ENCODE measurements at regions not wholly inside any gene's neighbourhood (a gene's known extent, or its start where the extent isn't known, plus 50 kb on each side); places are given as distances from the start of the nearest gene placed in this dataset.

GRCh38 chr4:127036296-127036695, 596.5 kb upstream of the INTU start:
- Histone ChIP-seq H3K36me3 (ENCODE audit: insufficient read depth, low read length) (no peaks in the 10 kb centered on the region), H3K4me3 (ENCODE audit: low read length) (no peak overlapping the region), H3K4me1 (ENCODE audit: insufficient read depth, low read length) (no peaks in the 10 kb centered on the region), H3K27ac (ENCODE audit: low read depth, low read length) (no peak overlapping the region), H3K27me3 (ENCODE audit: insufficient read depth, low read length, poor library complexity, severe bottlenecking) (no peaks in the 10 kb centered on the region), H3K9me3 (ENCODE audit: low read length) (no peaks in the 10 kb centered on the region)
- no peak overlapping the region for H3K4me3 Mint-ChIP-seq
- H3K27me3 Mint-ChIP-seq, result peaks cover 0 to 2% of the 10 kb centered on the region in 2 donors
- no peak overlapping the region for H3K27ac Mint-ChIP-seq
- ChIA-PET POLR2A (no interaction called here), CTCF (no interaction called here)
- peaks cover 3 to 19% (median 10%) of the 10 kb centered on the region in 5 donors for H3K9me3 Mint-ChIP-seq
- H3K4me1 Mint-ChIP-seq, result no peaks in the 10 kb centered on the region
- DNase-seq, result no peak
- no peaks in the 10 kb centered on the region for H3K36me3 Mint-ChIP-seq

DNA sequence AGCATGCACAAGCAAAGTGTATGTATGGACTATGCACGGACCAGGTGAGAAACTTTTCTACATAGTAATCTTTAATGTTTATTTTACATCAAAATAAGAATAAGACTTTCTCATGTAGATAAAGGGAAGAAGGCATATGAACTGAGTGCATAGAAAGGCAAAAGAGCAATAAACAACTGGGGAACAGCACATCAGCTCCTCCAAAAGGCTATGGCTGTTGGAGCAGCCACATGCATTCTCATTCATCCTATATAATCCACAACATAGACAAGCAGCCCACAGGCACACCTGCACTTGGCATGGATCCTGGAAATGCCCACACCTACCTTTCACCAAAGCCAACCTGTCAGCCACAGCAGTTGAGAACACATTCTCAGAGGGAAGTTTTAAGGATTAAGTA, 586.9 kb upstream of the INTU start:
- no peaks in the 10 kb centered on the region for H3K27me3 ChIP-seq (ENCODE audit: insufficient read depth, low read length, poor library complexity, severe bottlenecking)
- no peaks in the 10 kb centered on the region for H3K4me1 ChIP-seq (ENCODE audit: insufficient read depth, low read length)
- no peaks in the 10 kb centered on the region for H3K9me3 ChIP-seq (ENCODE audit: low read length)
- CTCF ChIA-PET, result no interaction called here
- Mint-ChIP-seq H3K27ac (no peak overlapping the region), H3K9me3 (peaks cover 1 to 12% (median 2%) of the 10 kb centered on the region in 5 donors), H3K4me1 (no peaks in the 10 kb centered on the region), H3K27me3 (no peaks in the 10 kb centered on the region), H3K36me3 (no peaks in the 10 kb centered on the region), H3K4me3 (no peak overlapping the region)
- DNase-seq, result no peak
- H3K36me3 ChIP-seq (ENCODE audit: insufficient read depth, low read length), result no peaks in the 10 kb centered on the region
- no peak overlapping the region for H3K27ac ChIP-seq (ENCODE audit: low read depth, low read length)
- H3K4me3 ChIP-seq (ENCODE audit: low read length), result no peak overlapping the region
- POLR2A ChIA-PET, result no interaction called here

DNA sequence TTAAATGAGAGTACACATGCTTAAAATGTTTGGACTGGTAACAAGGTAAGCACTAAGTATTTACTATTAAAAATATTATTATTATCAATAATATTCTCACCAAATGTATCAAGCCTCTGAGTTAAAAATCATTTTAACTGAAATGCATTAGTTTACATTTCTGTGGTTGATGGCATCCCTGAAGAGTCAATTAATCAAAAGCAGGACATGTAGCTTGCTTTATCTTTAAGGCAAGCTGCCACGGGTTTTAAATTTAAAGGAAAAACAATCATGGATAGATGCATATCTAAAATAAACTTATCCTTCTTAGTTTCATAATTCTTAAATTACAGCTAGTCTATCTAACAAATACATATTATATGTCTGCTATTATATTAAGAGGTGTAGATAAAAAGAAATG, 584.8 kb upstream of the INTU start:
- H3K9me3 Mint-ChIP-seq, result peaks cover 0 to 12% (median 2%) of the 10 kb centered on the region in 5 donors
- Histone ChIP-seq H3K4me3 (ENCODE audit: low read length) (no peak overlapping the region), H3K27me3 (ENCODE audit: insufficient read depth, low read length, poor library complexity, severe bottlenecking) (no peaks in the 10 kb centered on the region), H3K27ac (ENCODE audit: low read depth, low read length) (no peak overlapping the region), H3K4me1 (ENCODE audit: insufficient read depth, low read length) (no peaks in the 10 kb centered on the region), H3K9me3 (ENCODE audit: low read length) (no peaks in the 10 kb centered on the region), H3K36me3 (ENCODE audit: insufficient read depth, low read length) (no peaks in the 10 kb centered on the region)
- ChIA-PET CTCF (no interaction called here), POLR2A (no interaction called here)
- H3K27me3 Mint-ChIP-seq, result no peaks in the 10 kb centered on the region
- no peak overlapping the region for H3K27ac Mint-ChIP-seq
- no peaks in the 10 kb centered on the region for H3K4me1 Mint-ChIP-seq
- no peak for DNase-seq
- H3K4me3 Mint-ChIP-seq, result no peak overlapping the region
- H3K36me3 Mint-ChIP-seq, result no peaks in the 10 kb centered on the region

- no peak for DNase-seq
- Histone ChIP-seq H3K9me3 (ENCODE audit: low read length) (no peaks in the 10 kb centered on the region), H3K27me3 (ENCODE audit: insufficient read depth, low read length, poor library complexity, severe bottlenecking) (no peaks in the 10 kb centered on the region), H3K4me1 (ENCODE audit: insufficient read depth, low read length) (no peaks in the 10 kb centered on the region), H3K4me3 (ENCODE audit: low read length) (no peak overlapping the region), H3K36me3 (ENCODE audit: insufficient read depth, low read length) (no peaks in the 10 kb centered on the region), H3K27ac (ENCODE audit: low read depth, low read length) (no peak overlapping the region)
- H3K9me3 Mint-ChIP-seq, result peaks cover 0 to 12% (median 2%) of the 10 kb centered on the region in 5 donors
- no peaks in the 10 kb centered on the region for H3K36me3 Mint-ChIP-seq
- H3K4me1 Mint-ChIP-seq, result no peaks in the 10 kb centered on the region
- CTCF ChIA-PET, result no interaction called here
- no peaks in the 10 kb centered on the region for H3K27me3 Mint-ChIP-seq
- H3K27ac Mint-ChIP-seq, result no peak overlapping the region
- POLR2A ChIA-PET, result no interaction called here
- no peak overlapping the region for H3K4me3 Mint-ChIP-seq
These were observed 584.2 kb upstream of the INTU start for GRCh38 chr4:127048376-127049044.

GRCh38 chr4:127049526-127049925, 583.2 kb upstream of the INTU start:
- no peak overlapping the region for H3K4me3 ChIP-seq (ENCODE audit: low read length)
- H3K27ac ChIP-seq (ENCODE audit: low read depth, low read length), result no peak overlapping the region
- H3K27me3 Mint-ChIP-seq, result no peaks in the 10 kb centered on the region
- CTCF ChIA-PET, result no interaction called here
- no peaks in the 10 kb centered on the region for H3K9me3 ChIP-seq (ENCODE audit: low read length)
- POLR2A ChIA-PET, result no interaction called here
- H3K36me3 ChIP-seq (ENCODE audit: insufficient read depth, low read length), result no peaks in the 10 kb centered on the region
- no peak overlapping the region for H3K4me3 Mint-ChIP-seq
- no peak overlapping the region for H3K27ac Mint-ChIP-seq
- no peaks in the 10 kb centered on the region for H3K27me3 ChIP-seq (ENCODE audit: insufficient read depth, low read length, poor library complexity, severe bottlenecking)
- no peak for DNase-seq
- H3K4me1 ChIP-seq (ENCODE audit: insufficient read depth, low read length), result no peaks in the 10 kb centered on the region
- H3K36me3 Mint-ChIP-seq, result no peaks in the 10 kb centered on the region
- peaks cover 0 to 12% (median 1%) of the 10 kb centered on the region in 5 donors for H3K9me3 Mint-ChIP-seq
- no peaks in the 10 kb centered on the region for H3K4me1 Mint-ChIP-seq

DNA sequence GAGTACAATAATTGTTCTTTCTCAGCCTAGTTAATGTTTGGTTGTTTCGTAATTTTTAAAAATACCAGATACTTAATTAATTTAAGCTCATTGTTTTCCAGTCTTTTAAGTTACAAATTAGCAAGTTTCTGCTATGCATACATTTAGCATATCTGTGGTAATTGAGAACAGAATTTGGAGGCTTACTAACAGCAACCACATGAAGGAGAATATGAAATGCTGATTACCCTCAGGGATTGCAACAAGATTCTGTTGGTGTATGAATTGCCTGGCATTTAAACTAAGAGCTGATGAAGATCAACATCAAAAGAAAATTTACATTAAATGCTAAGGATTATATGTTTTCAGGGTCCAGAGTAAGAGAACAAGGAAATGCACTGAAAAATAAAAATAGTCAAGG, 580.0 kb upstream of the INTU start:
- Histone ChIP-seq H3K36me3 (ENCODE audit: insufficient read depth, low read length) (no peaks in the 10 kb centered on the region), H3K27me3 (ENCODE audit: insufficient read depth, low read length, poor library complexity, severe bottlenecking) (no peaks in the 10 kb centered on the region), H3K9me3 (ENCODE audit: low read length) (no peaks in the 10 kb centered on the region), H3K4me1 (ENCODE audit: insufficient read depth, low read length) (no peaks in the 10 kb centered on the region), H3K4me3 (ENCODE audit: low read length) (no peak overlapping the region), H3K27ac (ENCODE audit: low read depth, low read length) (no peak overlapping the region)
- no peaks in the 10 kb centered on the region for H3K27me3 Mint-ChIP-seq
- CTCF ChIA-PET, result no interaction called here
- H3K4me3 Mint-ChIP-seq, result no peak overlapping the region
- H3K36me3 Mint-ChIP-seq, result no peaks in the 10 kb centered on the region
- H3K4me1 Mint-ChIP-seq, result no peaks in the 10 kb centered on the region
- H3K27ac Mint-ChIP-seq, result no peak overlapping the region
- POLR2A ChIA-PET, result no interaction called here
- no peak for DNase-seq
- peaks cover 8 to 16% (median 12%) of the 10 kb centered on the region in 5 donors for H3K9me3 Mint-ChIP-seq

GRCh38 chr4:127055357-127055756, 577.4 kb upstream of the INTU start:
- H3K4me1 ChIP-seq (ENCODE audit: insufficient read depth, low read length), result no peaks in the 10 kb centered on the region
- no peak overlapping the region for H3K27ac ChIP-seq (ENCODE audit: low read depth, low read length)
- Mint-ChIP-seq H3K36me3 (no peaks in the 10 kb centered on the region), H3K9me3 (peaks cover 3 to 26% (median 18%) of the 10 kb centered on the region in 5 donors), H3K4me3 (no peak overlapping the region), H3K27ac (no peak overlapping the region), H3K4me1 (no peaks in the 10 kb centered on the region), H3K27me3 (no peaks in the 10 kb centered on the region)
- DNase-seq, result no peak
- H3K27me3 ChIP-seq (ENCODE audit: insufficient read depth, low read length, poor library complexity, severe bottlenecking), result no peaks in the 10 kb centered on the region
- POLR2A ChIA-PET, result no interaction called here
- H3K9me3 ChIP-seq (ENCODE audit: low read length), result no peaks in the 10 kb centered on the region
- H3K36me3 ChIP-seq (ENCODE audit: insufficient read depth, low read length), result no peaks in the 10 kb centered on the region
- CTCF ChIA-PET, result no interaction called here
- no peak overlapping the region for H3K4me3 ChIP-seq (ENCODE audit: low read length)

GRCh38 chr4:127069675-127070074, 563.1 kb upstream of the INTU start:
- CTCF ChIA-PET, result no interaction called here
- H3K27me3 Mint-ChIP-seq, result no peaks in the 10 kb centered on the region
- no peaks in the 10 kb centered on the region for H3K4me1 Mint-ChIP-seq
- peaks cover 0 to 8% (median 2%) of the 10 kb centered on the region in 5 donors for H3K9me3 Mint-ChIP-seq
- DNase-seq, result no peak
- POLR2A ChIA-PET, result no interaction called here
- Histone ChIP-seq H3K4me1 (ENCODE audit: insufficient read depth, low read length) (no peaks in the 10 kb centered on the region), H3K36me3 (ENCODE audit: insufficient read depth, low read length) (no peaks in the 10 kb centered on the region), H3K27me3 (ENCODE audit: insufficient read depth, low read length, poor library complexity, severe bottlenecking) (no peaks in the 10 kb centered on the region), H3K4me3 (ENCODE audit: low read length) (no peak overlapping the region), H3K9me3 (ENCODE audit: low read length) (no peaks in the 10 kb centered on the region), H3K27ac (ENCODE audit: low read depth, low read length) (no peak overlapping the region)
- no peak overlapping the region for H3K27ac Mint-ChIP-seq
- H3K4me3 Mint-ChIP-seq, result no peak overlapping the region
- no peaks in the 10 kb centered on the region for H3K36me3 Mint-ChIP-seq

GRCh38 chr4:127071443-127071842, 561.3 kb upstream of the INTU start:
- Histone ChIP-seq H3K27me3 (ENCODE audit: insufficient read depth, low read length, poor library complexity, severe bottlenecking) (no peaks in the 10 kb centered on the region), H3K27ac (ENCODE audit: low read depth, low read length) (no peak overlapping the region), H3K9me3 (ENCODE audit: low read length) (no peaks in the 10 kb centered on the region), H3K4me1 (ENCODE audit: insufficient read depth, low read length) (no peaks in the 10 kb centered on the region), H3K36me3 (ENCODE audit: insufficient read depth, low read length) (no peaks in the 10 kb centered on the region), H3K4me3 (ENCODE audit: low read length) (no peak overlapping the region)
- Mint-ChIP-seq H3K4me3 (no peak overlapping the region), H3K27ac (no peak overlapping the region), H3K9me3 (peaks cover 0 to 6% (median 2%) of the 10 kb centered on the region in 5 donors), H3K4me1 (no peaks in the 10 kb centered on the region), H3K36me3 (no peaks in the 10 kb centered on the region), H3K27me3 (no peaks in the 10 kb centered on the region)
- ChIA-PET CTCF (no interaction called here), POLR2A (no interaction called here)
- DNase-seq, result no peak
